Putamen (tissue), 1 donor: ENCODE measurements at regions not wholly inside any gene's neighbourhood (a gene's known extent, or its start where the extent isn't known, plus 50 kb on each side); places are given as distances from the start of the nearest gene placed in this dataset.

Source experiments
- DNase-seq: peaks from one replicate; pipeline ENCODE4 v3.0.0-alpha.2; 2016; ENCODE audit warnings: low spot score

DNA sequence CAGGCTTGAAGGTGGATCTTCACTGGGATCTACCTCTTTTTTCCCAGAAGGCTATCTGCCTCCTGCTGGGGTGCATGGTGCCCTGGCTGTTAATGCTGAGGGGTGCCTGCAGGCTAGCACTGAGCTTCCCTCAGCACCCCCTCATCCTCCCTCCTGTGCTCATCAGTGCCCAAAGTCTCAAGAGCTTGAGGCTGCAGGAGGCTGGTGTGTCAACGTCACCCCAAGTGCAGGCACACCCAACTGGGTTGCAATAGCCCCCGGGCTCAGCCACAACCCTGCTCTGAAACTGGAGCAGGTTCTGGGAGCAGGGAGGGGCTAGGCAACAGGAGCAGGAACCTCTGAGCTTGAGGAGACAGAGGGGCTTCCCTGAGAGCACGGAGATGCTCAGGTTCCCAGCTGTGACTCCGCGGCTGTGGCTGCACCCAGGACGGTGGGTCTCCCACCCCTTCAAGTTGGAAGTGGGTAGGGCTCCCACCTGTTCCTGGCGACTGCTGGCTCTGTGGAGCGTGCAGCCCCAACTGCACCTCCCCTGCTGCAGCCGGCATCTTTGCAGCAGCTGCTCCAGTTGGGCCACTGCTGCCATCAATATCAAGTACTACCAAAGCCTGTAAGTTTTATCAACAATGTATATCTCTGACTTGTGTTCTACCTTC lies 1266.6 kb upstream of the C9orf72 start:
- no peak for DNase-seq

DNA sequence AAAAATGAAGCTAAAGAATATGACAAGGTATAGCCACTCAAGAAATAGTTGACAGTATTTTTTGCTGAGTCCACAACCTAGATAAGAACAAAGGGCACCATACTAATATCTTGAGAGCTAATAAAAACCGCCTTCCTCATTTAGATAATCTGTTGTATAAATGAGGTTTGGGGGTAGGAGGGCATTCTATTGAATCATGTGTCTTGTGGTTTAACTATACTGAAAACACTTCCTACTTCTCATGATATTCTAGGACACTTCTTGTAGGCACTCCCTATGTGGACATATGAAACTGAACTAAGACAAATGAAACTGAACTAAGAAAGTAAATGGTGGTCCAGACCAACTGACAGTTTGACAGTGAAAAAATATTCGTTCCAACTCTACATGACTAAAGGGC lies 1268.5 kb upstream of the C9orf72 start:
- no peak for DNase-seq

DNA sequence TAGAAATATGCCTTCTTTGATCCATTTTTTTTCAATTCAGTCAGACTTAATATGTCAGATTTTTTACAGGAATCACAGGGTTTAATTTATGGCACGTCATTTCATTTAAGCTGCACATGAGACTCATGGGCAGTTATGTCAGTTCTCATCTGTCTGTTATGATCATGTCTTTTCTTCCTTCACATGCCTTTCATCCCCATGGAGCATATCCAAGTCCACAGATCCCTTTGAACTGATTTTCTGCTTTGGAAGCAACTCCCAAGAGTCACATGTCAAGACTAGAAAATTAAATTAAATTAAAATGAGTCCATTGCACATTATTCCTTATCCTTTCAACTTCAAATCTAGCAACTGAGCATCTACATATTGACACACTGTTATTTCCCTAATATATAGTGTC lies 1274.0 kb upstream of the C9orf72 start:
- DNase-seq = no peak

DNA sequence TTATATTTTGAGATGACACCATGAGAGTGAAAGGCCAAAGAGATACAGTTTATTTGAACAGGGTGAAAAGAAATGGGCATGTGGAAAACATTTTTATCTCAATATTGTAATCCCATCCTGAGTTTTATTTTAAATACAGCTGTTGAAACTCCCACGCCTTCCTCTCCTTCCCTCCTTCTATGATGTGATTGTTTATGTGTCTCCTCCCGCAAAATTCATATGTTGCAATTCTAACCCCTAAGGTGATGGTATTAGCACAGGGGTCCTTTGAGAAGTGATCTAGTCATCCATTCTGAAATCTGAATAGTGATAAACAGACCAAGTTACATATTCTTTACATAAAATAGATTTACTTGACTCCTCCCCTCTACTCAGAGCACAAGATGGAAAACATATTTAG lies 1275.4 kb upstream of the C9orf72 start:
- DNase-seq = no peak

DNA sequence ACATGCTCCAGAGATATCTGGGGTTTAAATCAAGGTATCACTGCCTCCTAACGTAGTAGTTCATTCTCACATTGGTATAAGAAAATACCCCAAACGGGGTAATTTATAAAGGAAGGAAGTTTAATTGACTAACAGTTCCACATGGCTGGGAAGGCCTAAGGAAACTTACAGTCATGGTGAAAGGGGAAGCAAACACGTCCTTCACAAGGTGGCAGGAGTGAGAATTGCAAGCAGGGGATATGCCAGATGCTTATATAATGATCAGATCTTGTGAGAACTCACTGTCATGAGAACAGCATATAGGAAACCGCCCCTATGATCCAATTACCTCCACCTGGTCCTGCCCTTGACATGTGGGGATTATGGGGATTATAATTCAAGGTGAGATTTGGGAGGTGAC lies 1280.2 kb upstream of the C9orf72 start:
- no peak for DNase-seq

DNA sequence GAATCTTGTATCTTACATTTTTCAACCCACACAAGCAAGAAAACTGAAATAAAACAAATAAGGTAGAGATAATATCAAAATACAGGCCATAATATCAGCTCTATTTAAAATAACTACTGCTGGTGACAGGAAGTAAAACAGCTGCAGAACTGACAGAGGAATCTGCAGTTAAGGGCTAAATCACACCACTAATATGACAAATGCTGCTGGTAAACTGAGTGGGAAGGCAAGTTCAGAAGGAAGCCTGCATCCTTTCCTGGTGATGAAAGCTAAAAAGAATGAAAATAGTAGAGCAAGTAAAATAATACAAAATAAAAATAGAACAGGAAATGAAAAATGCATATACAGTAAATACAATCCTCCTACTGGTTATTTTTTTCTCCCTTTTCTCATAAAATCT lies 1293.7 kb upstream of the C9orf72 start:
- no peak for DNase-seq

DNA sequence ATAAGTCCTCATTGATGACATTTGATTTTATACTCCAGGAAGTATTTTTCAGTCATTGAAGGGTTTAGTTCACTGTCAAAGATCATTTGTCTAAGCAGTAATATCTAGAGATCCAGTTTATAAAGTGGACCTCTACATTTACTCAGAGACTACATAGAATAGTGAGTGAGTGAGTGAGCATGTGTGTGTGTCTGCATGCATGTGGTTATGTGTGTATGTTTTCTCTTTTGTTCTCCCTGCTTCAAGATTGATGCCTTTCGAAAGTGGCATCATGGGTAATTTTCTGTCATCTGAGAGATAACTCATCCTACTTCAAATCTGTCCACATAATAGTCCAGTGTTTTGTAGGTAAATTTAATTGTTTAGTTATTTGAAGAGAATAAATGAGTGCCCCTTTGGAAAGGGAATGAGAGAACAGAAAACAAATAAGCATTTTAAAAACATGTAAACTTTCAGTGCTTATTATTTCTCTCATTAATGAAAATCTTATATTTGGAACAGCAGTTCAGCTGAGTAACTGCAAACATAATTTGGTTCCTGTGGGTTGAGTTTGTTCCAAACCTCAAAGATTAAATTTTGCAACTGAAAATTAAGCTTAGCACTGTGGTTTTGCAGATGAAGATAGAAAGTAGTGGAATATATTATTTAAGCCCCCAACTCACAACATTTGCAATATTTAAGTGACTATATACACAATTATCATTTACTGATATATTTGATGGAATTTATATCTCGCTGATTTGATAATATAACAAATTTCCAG lies 1295.1 kb upstream of the C9orf72 start:
- DNase-seq = no peak

DNA sequence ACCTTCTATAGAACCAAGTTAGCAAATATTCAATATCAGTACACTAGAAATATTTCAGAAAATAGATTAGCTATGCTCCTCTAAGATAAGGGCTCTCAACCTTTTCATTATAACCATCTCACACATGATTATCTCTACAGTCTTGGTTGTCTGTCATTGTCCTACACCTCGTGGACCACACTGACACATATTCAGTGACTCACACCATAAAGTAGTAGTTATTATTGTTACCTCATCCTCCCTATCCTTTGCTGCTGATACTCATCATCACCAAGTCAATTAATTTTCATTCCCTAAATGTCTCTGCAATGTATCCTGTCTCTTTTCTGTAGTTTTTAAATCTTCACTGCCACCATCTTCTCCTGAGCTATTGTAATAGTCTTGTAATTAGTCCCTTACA lies 1309.2 kb upstream of the C9orf72 start:
- DNase-seq = no peak

DNA sequence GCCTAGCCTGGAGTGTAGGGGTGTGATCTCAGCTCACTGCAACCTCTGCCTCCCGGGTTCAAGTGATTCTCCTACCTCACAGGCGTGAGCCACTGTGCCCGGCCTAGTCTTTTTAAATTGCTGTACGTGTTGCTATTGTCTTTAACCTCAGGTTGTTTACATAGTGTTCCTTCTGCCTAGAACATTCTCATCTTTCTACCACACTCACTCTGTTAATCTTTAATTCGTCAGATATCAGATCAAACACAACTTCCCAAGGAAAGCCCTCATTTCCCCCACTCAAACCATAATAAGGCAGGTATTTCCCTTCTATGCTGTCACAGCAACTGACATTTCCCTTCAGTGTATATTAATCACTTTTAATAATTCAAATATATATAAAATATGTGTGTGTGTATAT lies 1310.0 kb upstream of the C9orf72 start:
- no peak for DNase-seq

DNA sequence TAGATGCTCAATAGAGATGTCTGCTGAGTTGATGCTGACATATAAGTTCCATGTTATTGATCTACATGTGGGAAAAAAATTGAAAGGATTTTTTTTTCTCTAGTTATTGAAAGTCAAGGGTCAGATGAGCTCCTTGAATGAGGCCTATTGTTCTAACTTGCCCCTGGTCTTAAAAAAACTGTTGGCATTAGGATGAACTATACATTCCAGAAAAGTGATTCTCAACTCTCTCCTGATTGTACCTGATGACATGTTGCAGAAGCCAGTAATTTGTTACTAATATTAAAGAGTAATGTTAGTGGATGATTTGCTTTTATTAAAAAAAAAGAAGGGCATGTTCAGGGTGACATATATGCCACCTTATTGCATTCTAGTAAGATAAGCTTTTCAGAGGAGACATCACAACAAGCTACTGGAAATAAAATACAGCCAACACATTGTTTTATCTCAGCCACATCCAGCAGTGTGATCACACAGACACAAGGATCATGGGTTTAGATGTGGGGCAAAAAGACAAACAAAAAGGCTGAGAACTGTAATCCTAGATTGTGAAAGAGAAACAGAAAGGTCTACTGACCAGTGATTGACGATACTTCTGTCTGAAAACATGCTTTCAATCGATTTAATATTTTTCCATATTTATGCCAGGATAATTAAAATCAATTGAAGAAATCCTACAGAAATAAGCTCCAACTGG lies 1314.1 kb upstream of the C9orf72 start:
- DNase-seq = no peak

DNA sequence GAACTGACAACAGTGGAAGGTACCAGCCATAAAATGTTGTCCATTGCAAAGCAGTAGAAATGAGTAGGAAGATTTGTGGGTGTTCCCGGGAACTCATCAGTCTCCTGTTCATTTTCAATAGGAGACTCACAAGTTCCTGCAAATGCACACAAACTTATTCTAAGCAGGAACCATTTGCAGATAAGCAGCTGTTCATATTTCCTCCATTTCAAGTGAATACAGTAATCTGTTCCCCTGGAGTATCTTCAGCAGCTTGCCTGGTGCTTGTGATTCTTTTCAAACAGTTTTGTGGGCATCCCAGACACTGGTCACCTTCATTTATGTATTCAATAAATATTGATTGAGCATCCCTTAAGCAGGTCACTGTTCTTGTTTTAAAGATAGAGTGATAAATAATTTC lies 1315.5 kb upstream of the C9orf72 start:
- DNase-seq = no peak

DNA sequence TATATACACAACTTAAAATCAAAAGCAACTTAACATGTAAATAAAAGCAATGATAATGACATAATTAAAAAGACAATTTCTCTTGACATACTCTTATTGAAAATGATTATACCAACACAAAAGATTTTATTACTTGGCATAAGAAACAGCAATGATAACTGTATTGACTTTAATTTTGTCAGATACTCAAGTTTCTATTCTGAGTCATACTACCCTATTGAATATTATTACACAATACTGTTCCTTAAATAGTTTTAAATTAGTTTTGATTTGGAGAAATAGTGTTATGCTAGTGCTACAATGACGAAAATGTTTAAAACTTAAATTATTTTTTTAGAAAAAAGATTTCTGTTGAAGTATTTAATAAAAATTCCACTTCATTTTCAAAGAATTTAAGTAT lies 1319.3 kb upstream of the C9orf72 start:
- no peak for DNase-seq

DNA sequence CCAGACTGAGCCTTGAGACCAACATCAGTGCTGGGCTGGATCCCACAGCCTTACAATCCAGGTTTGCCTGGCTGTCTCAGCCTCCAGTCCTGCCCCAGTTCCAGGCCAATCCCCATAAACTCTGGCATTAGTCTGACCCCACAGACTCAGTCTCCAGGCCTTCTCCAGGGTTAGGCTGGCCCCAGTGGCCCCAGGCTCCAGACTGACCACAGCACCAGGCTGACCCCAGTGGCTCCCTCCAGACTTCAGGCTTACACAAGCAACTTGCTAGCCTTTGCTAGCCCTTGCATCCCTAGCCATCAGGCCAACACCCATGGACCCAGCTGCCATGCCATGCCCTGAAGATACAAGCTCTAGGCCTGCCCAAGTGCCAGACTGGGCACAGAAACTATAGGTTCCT lies 1326.0 kb upstream of the C9orf72 start:
- no peak for DNase-seq

DNA sequence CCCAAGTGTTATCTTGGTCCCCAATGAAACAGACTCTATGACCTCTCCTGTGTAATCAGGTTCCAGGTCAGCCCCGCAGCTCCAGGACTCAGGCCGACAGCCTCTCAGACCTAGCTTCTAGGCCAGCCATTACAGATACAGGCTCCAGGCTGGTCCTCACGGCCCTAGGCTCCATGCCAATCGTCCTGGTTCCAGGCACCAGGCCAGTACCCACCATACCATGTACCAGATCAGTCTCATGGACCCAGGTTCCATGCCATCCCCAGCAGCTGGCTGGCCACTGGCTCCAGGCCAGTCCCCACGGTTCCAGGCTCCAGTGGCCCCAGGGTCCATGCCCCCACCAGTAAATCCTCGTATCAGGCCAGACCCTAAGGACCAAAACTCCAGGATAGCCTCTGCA lies 1326.6 kb upstream of the C9orf72 start:
- no peak for DNase-seq

DNA sequence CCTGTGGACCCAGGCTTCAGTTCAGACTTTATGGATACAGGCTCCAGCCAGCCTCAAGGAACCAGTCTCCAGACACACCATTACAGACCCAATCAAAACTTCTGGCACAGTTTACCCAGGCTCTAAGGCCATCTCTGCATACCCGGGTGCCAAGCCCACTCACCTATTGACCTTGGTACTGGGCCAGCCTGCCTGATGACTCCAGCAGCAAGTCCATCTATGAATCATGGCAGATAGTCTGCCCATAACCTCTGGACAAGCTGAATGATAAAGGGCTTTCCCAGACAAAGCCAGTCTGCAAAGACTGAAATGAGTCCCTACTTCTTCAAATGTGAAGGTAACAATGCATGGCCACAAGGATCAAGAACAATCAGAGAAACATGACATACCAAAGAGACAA lies 1327.1 kb upstream of the C9orf72 start:
- no peak for DNase-seq

DNA sequence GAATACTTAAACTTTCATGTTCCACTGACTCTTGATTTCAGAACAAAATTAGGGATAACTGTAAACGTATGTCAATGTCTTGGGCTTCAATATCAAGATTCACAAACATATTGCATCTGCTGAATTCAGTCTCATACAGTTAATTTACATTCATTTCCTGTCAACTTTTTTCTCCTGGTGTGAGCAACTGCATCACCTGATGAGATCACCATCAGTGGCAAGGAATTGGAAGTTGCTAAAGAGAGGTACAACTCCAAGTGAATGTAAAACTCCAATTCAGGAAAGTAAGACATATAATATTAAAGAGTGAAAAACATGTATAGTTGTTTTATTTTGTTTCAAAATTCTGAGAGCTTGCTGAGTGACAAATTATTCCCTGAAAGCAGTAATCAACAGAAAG lies 1336.2 kb upstream of the C9orf72 start:
- DNase-seq = no peak

DNA sequence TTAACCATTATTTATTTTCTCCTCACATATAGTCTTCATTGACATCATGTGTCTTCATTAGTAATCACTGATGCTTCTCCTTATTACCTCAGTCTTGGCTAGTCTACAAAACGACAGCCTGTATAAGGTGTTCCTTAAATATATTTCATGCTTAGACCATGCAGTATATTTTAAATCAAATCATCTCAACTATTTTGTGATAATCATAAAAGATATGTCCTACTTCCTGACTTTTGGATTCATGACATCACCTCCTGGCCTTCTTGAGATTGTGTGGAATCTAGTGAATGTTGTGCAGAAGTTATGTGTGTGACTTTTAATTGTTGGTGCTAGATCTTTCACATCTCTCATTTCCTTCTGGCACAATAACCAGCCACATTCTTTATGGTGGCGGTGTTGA lies 1339.3 kb upstream of the C9orf72 start:
- no peak for DNase-seq

DNA sequence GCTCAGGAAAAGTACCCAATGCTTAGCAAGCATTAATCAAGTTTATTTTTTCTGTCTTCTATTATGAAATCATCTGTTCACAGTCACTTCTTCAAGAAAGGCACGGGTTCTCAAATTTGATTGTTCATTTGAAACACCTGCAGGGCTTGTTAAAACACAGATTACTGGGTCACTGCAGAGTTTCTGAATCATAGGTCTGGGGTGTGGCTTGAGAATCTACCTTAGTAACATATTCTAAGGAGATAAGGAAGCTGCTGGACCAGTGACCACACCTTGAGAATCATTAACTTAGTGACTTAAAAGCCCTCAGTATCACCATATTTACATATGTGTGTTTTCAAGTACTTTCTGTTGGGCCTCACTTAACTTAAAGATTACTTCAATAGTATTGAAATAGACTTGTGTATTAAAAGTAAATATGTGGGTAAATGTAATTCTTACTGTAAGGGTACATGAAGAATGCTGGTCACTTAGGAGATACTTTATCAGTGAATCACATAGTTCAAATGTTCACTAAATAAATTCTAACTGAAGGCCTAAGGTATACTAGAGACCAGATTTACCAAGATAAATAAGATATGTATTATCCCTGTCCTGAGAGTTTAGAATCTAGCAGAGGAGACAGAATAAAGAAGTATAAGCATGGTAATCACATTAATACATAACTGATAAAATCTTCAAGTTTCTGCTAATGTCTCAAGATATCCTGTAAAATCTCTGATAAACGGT lies 1342.1 kb upstream of the C9orf72 start:
- DNase-seq = no peak

DNA sequence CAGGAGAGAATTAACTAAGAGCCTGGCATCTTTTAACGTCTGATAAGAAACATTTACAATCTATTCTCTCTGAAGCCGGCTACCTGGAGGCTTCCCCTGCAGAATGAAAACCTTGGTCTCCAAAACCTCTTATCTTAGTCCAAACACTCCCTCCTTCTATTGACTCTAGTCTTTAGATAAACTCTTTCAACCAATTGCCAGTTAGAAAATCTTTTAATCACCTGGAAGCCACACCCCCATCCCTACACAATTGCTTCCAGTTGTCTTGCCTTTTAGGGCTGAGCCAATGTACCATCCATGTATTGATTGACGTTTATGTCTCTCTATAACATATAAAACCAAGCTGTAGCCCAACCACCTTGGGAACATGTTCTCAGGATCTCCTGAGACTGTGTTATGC lies 1343.1 kb upstream of the C9orf72 start:
- no peak for DNase-seq

DNA sequence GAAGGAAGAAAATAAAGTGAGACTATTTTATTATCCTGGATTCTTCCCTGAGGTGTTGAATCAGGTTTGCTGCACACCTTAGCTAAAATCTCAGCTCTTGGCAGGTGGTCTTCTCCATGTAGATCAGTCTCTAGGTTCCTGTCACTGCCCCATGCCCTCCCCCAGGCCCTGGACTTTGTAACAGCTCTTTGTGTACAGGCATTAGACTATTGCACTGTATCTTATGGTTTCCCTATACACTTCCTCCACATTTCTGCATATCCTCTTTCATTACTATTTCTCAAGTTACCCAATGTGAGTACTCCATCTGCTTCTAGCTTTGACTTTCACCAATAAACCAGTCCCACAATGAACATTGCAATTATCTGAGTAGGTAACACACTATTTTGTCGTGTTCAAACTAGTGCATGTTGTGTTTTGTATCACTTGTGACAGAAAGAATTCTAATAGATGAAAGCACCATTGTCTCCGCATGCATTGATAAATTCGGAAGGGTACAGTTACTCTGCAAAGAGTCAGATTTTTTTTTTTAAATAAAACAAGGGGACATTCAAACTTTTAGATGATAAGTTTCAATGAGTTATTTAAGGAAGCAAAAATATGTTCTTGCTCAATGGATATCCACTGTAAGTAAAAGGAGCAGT lies 1348.7 kb upstream of the C9orf72 start:
- DNase-seq = no peak

DNA sequence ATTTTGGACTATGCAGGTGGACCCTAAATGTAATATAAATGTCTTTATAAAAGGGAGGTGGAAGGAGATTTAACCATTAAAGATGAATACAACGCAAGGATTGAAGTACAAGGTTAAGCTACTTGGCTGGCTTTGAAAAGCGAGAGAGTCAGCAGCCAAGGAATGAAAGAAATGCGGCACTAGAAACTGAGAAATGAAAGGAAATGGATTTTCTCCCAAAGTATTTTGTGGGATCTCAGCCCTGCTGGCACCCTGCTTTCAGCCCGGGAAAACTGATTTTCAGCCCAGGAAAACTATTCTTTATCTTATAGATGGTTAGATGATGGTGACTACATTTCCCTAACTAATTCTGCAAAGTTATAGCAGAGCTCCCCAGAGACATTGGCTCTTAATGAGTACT lies 1349.6 kb upstream of the C9orf72 start:
- DNase-seq = no peak

DNA sequence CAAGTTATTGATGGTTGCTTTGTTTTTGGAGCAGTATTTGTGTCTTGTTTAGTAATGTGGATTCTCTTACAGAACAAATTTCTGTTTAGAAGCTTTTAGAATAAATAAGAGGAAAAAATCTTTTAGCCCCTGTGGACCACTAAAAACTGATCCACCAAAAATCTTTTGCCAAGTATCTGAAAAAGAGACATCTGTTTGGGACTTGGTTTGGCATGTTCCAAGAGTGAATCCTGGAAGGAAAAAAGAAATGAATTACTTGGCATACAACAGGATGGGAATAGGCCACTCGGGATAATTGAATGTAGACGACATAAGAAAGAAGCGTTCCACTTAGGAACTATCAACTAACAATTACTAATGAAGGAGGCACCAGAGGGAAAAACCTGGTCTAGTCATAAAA lies 1350.1 kb upstream of the C9orf72 start:
- no peak for DNase-seq
